ENCODE measurements at regions not wholly inside any gene's neighbourhood (a gene's known extent, or its start where the extent isn't known, plus 50 kb on each side); places are given as distances from the start of the nearest gene placed in this dataset.

- POLR2A ChIA-PET (ENCODE audit: unreplicated experiment) = no interaction called here
These were observed 763.8 kb downstream of the DTWD2 start for GRCh38 chr5:118224546-118224945.

GRCh38 chr5:118220556-118221195 is 767.7 kb downstream of the DTWD2 start:
- Histone ChIP-seq H3K36me3 (ENCODE audit: low read depth) (no peaks in the 10 kb centered on the region), H3K9me2 (ENCODE audit: insufficient read depth) (no peaks in the 10 kb centered on the region), H3K9me3 (ENCODE audit: insufficient read depth, low read depth) (no peaks in the 10 kb centered on the region), H3K27ac (no peak overlapping the region), H3K27me3 (ENCODE audit: insufficient read depth, low read depth) (no peaks in the 10 kb centered on the region), H3K4me3 (no peak overlapping the region), H3K4me1 (replicated peaks; ENCODE audit: insufficient read depth) (no peaks in the 10 kb centered on the region), H3K4me2 (no peak overlapping the region), H3K79me2 (ENCODE audit: low read depth) (no peaks in the 10 kb centered on the region), H4K20me1 (ENCODE audit: insufficient read depth) (no peaks in the 10 kb centered on the region), H2AFZ (no peak overlapping the region), H3F3A (ENCODE audit: insufficient read depth, low read depth) (no peaks in the 10 kb centered on the region)
- no peak for DNase-seq
- POLR2A ChIA-PET (ENCODE audit: unreplicated experiment) = no interaction called here
- no TSS peak for BruUV-seq (replicated peaks)
- CTCF ChIA-PET = no interaction called here
- TF ChIP-seq EZH2 (IDR thresholded peaks at IDR 0.05; ENCODE audit: low read depth) = no peak
- no peak for TF ChIP-seq CTCF (conservative IDR thresholded peaks at IDR 0.05)
- intact Hi-C loops (cut with micrococcal nuclease; ENCODE audit: unreplicated experiment) = no loop called here

More at GRCh38 chr5:118224546-118224945, 763.8 kb downstream of the DTWD2 start:
- Histone ChIP-seq H3K4me1 (replicated peaks; ENCODE audit: insufficient read depth) (no peaks in the 10 kb centered on the region), H3K9me3 (ENCODE audit: insufficient read depth, low read depth) (no peaks in the 10 kb centered on the region), H3F3A (ENCODE audit: insufficient read depth, low read depth) (no peaks in the 10 kb centered on the region), H3K4me3 (no peak overlapping the region), H4K20me1 (ENCODE audit: insufficient read depth) (no peaks in the 10 kb centered on the region), H3K27ac (no peak overlapping the region), H3K27me3 (ENCODE audit: insufficient read depth, low read depth) (no peaks in the 10 kb centered on the region), H3K36me3 (ENCODE audit: low read depth) (no peaks in the 10 kb centered on the region), H3K9me2 (ENCODE audit: insufficient read depth) (no peaks in the 10 kb centered on the region), H2AFZ (no peak overlapping the region), H3K4me2 (no peak overlapping the region), H3K79me2 (ENCODE audit: low read depth) (no peaks in the 10 kb centered on the region)
- no TSS peak for BruUV-seq (replicated peaks)
- CTCF ChIA-PET = no interaction called here
- intact Hi-C loops (cut with micrococcal nuclease; ENCODE audit: unreplicated experiment) = no loop called here
- DNase-seq = no peak
- TF ChIP-seq CTCF (conservative IDR thresholded peaks at IDR 0.05) (no peak), EZH2 (IDR thresholded peaks at IDR 0.05; ENCODE audit: low read depth) (no peak)

GRCh38 chr5:118211606-118212005 is 776.7 kb downstream of the DTWD2 start:
- ChIA-PET CTCF (no interaction called here), POLR2A (ENCODE audit: unreplicated experiment) (no interaction called here)
- Histone ChIP-seq H2AFZ (no peak overlapping the region), H3K27me3 (ENCODE audit: insufficient read depth, low read depth) (no peaks in the 10 kb centered on the region), H3K4me3 (no peak overlapping the region), H3K4me1 (replicated peaks; ENCODE audit: insufficient read depth) (no peaks in the 10 kb centered on the region), H3K9me3 (ENCODE audit: insufficient read depth, low read depth) (no peaks in the 10 kb centered on the region), H3K9me2 (ENCODE audit: insufficient read depth) (no peaks in the 10 kb centered on the region), H3F3A (ENCODE audit: insufficient read depth, low read depth) (no peaks in the 10 kb centered on the region), H3K27ac (no peak overlapping the region), H3K79me2 (ENCODE audit: low read depth) (no peaks in the 10 kb centered on the region), H4K20me1 (ENCODE audit: insufficient read depth) (no peaks in the 10 kb centered on the region), H3K36me3 (ENCODE audit: low read depth) (no peaks in the 10 kb centered on the region), H3K4me2 (no peak overlapping the region)
- BruUV-seq (replicated peaks) = no TSS peak
- TF ChIP-seq CTCF (conservative IDR thresholded peaks at IDR 0.05) = no peak
- no peak for TF ChIP-seq EZH2 (IDR thresholded peaks at IDR 0.05; ENCODE audit: low read depth)
- DNase-seq = no peak
- intact Hi-C loops (cut with micrococcal nuclease; ENCODE audit: unreplicated experiment) = no loop called here
